ENCODE measurements at regions not wholly inside any gene's neighbourhood (a gene's known extent, or its start where the extent isn't known, plus 50 kb on each side); places are given as distances from the start of the nearest gene placed in this dataset.

DNA sequence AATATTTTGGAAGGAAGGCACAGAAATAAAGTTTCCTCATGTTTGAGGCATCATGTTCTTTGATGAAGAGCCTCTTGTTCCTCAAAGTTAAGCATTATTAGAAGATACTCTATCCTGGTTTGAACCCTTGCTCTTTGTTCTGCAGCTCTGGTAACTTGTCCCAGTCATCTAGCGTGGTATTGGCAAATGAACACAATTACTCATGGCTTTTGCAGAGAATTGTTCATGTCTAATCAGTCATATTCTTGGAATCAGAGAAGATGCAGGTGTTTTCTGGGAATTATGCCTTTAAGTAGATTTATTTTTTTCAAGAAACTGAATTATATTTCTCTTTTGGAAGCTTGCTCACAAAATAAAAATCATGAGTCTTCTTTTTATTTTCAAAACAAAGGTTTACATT, 52.9 kb upstream of the HPGDS start:
- TF ChIP-seq, protein P1, sequence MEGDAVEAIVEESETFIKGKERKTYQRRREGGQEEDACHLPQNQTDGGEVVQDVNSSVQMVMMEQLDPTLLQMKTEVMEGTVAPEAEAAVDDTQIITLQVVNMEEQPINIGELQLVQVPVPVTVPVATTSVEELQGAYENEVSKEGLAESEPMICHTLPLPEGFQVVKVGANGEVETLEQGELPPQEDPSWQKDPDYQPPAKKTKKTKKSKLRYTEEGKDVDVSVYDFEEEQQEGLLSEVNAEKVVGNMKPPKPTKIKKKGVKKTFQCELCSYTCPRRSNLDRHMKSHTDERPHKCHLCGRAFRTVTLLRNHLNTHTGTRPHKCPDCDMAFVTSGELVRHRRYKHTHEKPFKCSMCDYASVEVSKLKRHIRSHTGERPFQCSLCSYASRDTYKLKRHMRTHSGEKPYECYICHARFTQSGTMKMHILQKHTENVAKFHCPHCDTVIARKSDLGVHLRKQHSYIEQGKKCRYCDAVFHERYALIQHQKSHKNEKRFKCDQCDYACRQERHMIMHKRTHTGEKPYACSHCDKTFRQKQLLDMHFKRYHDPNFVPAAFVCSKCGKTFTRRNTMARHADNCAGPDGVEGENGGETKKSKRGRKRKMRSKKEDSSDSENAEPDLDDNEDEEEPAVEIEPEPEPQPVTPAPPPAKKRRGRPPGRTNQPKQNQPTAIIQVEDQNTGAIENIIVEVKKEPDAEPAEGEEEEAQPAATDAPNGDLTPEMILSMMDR (IDR thresholded peaks at IDR 0.05 in 4 of 5, conservative IDR thresholded peaks at IDR 0.05 in 1 of 5) = no peak
- TF ChIP-seq POLR2A (IDR thresholded peaks at IDR 0.05) = no peak
